Epithelial cell of proximal tubule (primary cell): ENCODE measurements at regions not wholly inside any gene's neighbourhood (a gene's known extent, or its start where the extent isn't known, plus 50 kb on each side); places are given as distances from the start of the nearest gene placed in this dataset.

Experiments used
- DNase-seq: peaks from one replicate; pipeline ENCODE4 v3.0.0-alpha.2; 2011; ENCODE audit warnings: low read depth
- H3K4me3 ChIP-seq: 2 replicates; pipeline ENCODE4 v1.5.1; 2011; ENCODE audit warnings: low read depth, mild to moderate bottlenecking, low read length
- TF ChIP-seq, protein P1 (sequence below): conservative IDR thresholded peaks from 2 replicates; pipeline ENCODE4 v1.5.1; 2012; ENCODE audit warnings: low read depth, mild to moderate bottlenecking, low read length

GRCh38 chr2:607172-607571 is 70.0 kb downstream of the TMEM18 start:
- TF ChIP-seq, protein P1, sequence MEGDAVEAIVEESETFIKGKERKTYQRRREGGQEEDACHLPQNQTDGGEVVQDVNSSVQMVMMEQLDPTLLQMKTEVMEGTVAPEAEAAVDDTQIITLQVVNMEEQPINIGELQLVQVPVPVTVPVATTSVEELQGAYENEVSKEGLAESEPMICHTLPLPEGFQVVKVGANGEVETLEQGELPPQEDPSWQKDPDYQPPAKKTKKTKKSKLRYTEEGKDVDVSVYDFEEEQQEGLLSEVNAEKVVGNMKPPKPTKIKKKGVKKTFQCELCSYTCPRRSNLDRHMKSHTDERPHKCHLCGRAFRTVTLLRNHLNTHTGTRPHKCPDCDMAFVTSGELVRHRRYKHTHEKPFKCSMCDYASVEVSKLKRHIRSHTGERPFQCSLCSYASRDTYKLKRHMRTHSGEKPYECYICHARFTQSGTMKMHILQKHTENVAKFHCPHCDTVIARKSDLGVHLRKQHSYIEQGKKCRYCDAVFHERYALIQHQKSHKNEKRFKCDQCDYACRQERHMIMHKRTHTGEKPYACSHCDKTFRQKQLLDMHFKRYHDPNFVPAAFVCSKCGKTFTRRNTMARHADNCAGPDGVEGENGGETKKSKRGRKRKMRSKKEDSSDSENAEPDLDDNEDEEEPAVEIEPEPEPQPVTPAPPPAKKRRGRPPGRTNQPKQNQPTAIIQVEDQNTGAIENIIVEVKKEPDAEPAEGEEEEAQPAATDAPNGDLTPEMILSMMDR = no peak
- no peak overlapping the region for H3K4me3 ChIP-seq
- DNase-seq = no peak

DNA sequence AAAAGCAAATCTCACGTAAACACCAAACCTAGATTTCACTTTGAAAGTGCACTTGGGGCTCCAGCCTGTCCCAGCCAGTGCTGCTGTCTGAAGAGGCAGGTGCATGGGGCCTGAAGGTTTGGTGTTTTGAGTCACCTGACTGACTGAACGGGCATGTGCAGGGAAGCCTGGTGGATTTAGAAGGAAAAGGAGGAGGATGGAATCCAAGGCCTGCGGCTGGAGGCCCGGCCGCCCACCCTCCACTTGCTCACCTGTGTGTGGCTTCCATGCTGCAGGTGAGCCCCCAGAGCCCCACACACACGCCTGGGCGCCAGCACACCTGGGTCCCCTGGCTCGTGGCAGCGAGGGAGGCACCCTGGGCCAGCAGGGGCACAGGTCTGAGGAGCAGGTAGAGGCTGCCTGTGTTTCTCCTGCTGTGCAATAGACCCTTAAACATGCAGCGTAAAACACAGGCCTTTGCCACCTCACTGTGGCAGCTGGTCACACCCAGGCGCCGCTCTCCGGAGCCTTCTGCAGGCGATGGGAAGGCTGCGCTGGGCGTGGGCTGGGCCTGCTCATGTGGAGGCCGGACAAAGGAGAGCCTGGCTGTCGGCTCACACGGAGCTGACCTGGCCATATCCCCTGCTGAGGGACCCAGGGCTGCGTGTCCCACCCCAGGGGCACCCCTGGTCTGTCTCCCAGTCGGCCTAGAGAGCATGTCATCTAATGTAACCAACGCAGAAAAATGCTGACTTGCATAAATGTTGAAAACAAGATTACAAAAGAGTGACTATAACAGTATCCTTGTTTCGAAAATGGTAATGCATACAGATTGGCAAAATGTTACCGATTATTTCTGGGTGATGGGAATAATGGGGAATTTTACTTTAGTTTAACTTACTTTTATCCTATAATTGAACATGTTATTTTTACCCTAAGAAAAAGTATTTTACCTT is 71.3 kb downstream of the TMEM18 start:
- TF ChIP-seq, protein P1 = no peak
- no peak overlapping the region for H3K4me3 ChIP-seq
- DNase-seq = no peak

DNA sequence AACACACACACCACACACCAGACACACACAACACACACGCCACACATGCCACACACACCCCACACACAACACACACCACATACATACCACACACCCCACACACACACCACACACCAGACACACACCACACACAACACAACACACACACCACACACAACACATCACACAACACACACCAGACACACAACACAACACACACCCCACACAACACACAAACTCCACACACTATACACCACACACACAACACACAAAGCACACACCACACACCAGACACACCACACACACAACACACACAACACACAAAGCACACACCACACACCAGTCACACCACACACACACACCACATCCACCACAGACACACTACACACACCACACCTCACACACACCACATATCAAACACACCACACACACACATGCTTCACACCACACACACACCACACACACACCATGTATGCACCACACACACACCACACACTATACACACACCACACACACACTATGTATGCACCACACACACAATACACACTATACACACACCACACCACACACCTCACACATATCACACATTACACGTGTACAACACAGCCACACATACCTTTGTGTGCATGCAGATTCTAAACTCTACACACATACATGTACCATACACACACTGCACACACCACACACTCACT is 72.2 kb downstream of the TMEM18 start:
- TF ChIP-seq, protein P1 = no peak
- no peak for DNase-seq
- no peak overlapping the region for H3K4me3 ChIP-seq

DNA sequence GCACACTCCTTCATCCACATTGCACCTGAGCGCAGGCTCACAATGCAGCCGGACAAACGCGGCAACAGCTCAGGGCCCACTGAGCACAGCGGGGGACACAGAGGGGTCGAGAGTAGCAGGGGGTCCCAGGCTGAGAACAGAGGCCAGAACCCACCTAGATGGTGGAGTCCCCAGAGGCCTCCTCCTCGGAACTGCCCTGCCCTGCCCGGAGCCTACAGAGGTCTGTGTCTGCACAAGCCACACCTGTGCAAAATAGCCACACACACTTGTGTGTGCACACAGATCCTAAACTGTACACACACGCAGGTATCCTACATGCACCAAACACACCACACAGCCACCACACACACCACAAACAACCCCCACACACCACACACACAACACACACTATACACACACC is 72.8 kb downstream of the TMEM18 start:
- TF ChIP-seq, protein P1 = no peak
- no peak for DNase-seq
- no peak overlapping the region for H3K4me3 ChIP-seq

DNA sequence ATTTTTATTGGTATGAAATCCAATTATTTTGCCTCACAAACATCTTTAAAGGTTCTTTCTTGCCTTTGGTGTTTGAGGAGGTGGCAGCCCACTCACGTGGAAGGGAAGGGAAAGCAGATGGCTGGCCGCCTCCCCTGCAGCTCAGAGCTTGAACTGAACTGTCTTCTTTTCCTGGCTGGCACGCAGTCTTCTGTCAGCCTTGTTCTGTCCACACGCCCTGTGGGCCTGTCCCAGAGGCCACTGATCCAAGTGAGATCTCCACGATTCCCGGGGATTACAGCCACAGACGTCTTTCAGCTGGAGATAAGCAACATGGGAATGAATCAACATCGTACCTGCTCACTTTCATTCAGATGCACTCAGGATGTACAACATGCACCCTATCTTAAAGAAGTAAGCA is 73.3 kb downstream of the TMEM18 start:
- DNase-seq = no peak
- H3K4me3 ChIP-seq = no peak overlapping the region
- TF ChIP-seq, protein P1 = no peak

- TF ChIP-seq, protein P1 = no peak
Measured at GRCh38 chr2:603427-603826, 73.8 kb downstream of the TMEM18 start.

More at GRCh38 chr2:603427-603826, 73.8 kb downstream of the TMEM18 start:
- DNase-seq = no peak
- no peak overlapping the region for H3K4me3 ChIP-seq
